ENCODE measurements at regions not wholly inside any gene's neighbourhood (a gene's known extent, or its start where the extent isn't known, plus 50 kb on each side); places are given as distances from the start of the nearest gene placed in this dataset.
"Not testable (repeated sequence)": the region's sequence is repeated elsewhere in the genome, so short reads cannot be mapped to it uniquely, and the experiment has no call there.

- TF ChIP-seq CTCF (optimal IDR thresholded peaks at IDR 0.05 in 1 of 3, IDR thresholded peaks at IDR 0.05 in 1 of 3, conservative IDR thresholded peaks at IDR 0.05 in 1 of 3; ENCODE audit: extremely low read depth in 1 of 3, insufficient read depth in 2 of 3, low read length in 3 of 3) = no peak
- no peak for TF ChIP-seq EZH2 (IDR thresholded peaks at IDR 0.05; ENCODE audit: low read length)
- peaks cover 2% of the 10 kb centered on the region for H3K27me3 ChIP-seq (ENCODE audit: control insufficient read depth, extremely low read depth, insufficient read depth, low read length)
- dilution Hi-C loops (cut with MboI; ENCODE audit: extremely low pct_ligation_motif_present, low sequenced_read_pairs) = no loop called here
- no peak for DNase-seq (ENCODE audit: low read depth, low spot score)
- H3K36me3 ChIP-seq (ENCODE audit: control insufficient read depth in 2 of 2, extremely low read depth in 1 of 2, insufficient read depth in 2 of 2, low read length in 2 of 2) = no peaks in the 10 kb centered on the region
- H3K27ac ChIP-seq (ENCODE audit: control insufficient read depth, insufficient read depth, low read length) = no peak overlapping the region
- H4K20me1 ChIP-seq (ENCODE audit: control insufficient read depth, extremely low read depth, insufficient read depth, low read length) = no peaks in the 10 kb centered on the region
- no peaks in the 10 kb centered on the region for H3K9me1 ChIP-seq (ENCODE audit: control insufficient read depth, extremely low read depth, insufficient read depth, low read length)
- no peak for FAIRE-seq
- H3K4me1 ChIP-seq (ENCODE audit: control insufficient read depth, extremely low read depth, insufficient read depth, low read length) = no peaks in the 10 kb centered on the region
- H3K9ac ChIP-seq (ENCODE audit: control insufficient read depth, extremely low read depth, insufficient read depth, low read length) = no peak overlapping the region
- H3K4me2 ChIP-seq (ENCODE audit: control insufficient read depth, extremely low read depth, insufficient read depth, low read depth, low read length) = no peak overlapping the region
- H3K9me3 ChIP-seq (ENCODE audit: control insufficient read depth, low read depth, low read length) = no peaks in the 10 kb centered on the region
- no peaks in the 10 kb centered on the region for H3K79me2 ChIP-seq (ENCODE audit: control insufficient read depth, insufficient read depth, low read length)
- no peak overlapping the region for H3K4me3 ChIP-seq (ENCODE audit: control insufficient read depth in 2 of 3, extremely low read depth in 1 of 3, insufficient read depth in 2 of 3, low read depth in 1 of 3, low read length in 3 of 3)
- H2AFZ ChIP-seq (ENCODE audit: control insufficient read depth, low read length) = no peak overlapping the region
Measured at GRCh38 chr14:96717116-96717515, 80.1 kb upstream of the VRK1 start.

GRCh38 chr14:96718407-96718806 is 78.8 kb upstream of the VRK1 start:
- no peak for DNase-seq (ENCODE audit: low read depth, low spot score)
- no peaks in the 10 kb centered on the region for H3K4me1 ChIP-seq (ENCODE audit: control insufficient read depth, extremely low read depth, insufficient read depth, low read length)
- H3K4me3 ChIP-seq (ENCODE audit: control insufficient read depth in 2 of 3, extremely low read depth in 1 of 3, insufficient read depth in 2 of 3, low read depth in 1 of 3, low read length in 3 of 3) = no peak overlapping the region
- H3K9me1 ChIP-seq (ENCODE audit: control insufficient read depth, extremely low read depth, insufficient read depth, low read length) = no peaks in the 10 kb centered on the region
- H4K20me1 ChIP-seq (ENCODE audit: control insufficient read depth, extremely low read depth, insufficient read depth, low read length) = no peaks in the 10 kb centered on the region
- no peak overlapping the region for H2AFZ ChIP-seq (ENCODE audit: control insufficient read depth, low read length)
- TF ChIP-seq EZH2 (IDR thresholded peaks at IDR 0.05; ENCODE audit: low read length) = no peak
- TF ChIP-seq CTCF (optimal IDR thresholded peaks at IDR 0.05 in 1 of 3, IDR thresholded peaks at IDR 0.05 in 1 of 3, conservative IDR thresholded peaks at IDR 0.05 in 1 of 3; ENCODE audit: extremely low read depth in 1 of 3, insufficient read depth in 2 of 3, low read length in 3 of 3) = no peak
- no peak overlapping the region for H3K9ac ChIP-seq (ENCODE audit: control insufficient read depth, extremely low read depth, insufficient read depth, low read length)
- dilution Hi-C loops (cut with MboI; ENCODE audit: extremely low pct_ligation_motif_present, low sequenced_read_pairs) = no loop called here
- no peaks in the 10 kb centered on the region for H3K36me3 ChIP-seq (ENCODE audit: control insufficient read depth in 2 of 2, extremely low read depth in 1 of 2, insufficient read depth in 2 of 2, low read length in 2 of 2)
- H3K9me3 ChIP-seq (ENCODE audit: control insufficient read depth, low read depth, low read length) = no peaks in the 10 kb centered on the region
- no peaks in the 10 kb centered on the region for H3K79me2 ChIP-seq (ENCODE audit: control insufficient read depth, insufficient read depth, low read length)
- peaks cover 2% of the 10 kb centered on the region for H3K27me3 ChIP-seq (ENCODE audit: control insufficient read depth, extremely low read depth, insufficient read depth, low read length)
- no peak overlapping the region for H3K27ac ChIP-seq (ENCODE audit: control insufficient read depth, insufficient read depth, low read length)
- no peak overlapping the region for H3K4me2 ChIP-seq (ENCODE audit: control insufficient read depth, extremely low read depth, insufficient read depth, low read depth, low read length)
- no peak for FAIRE-seq

- H3K4me2 ChIP-seq (ENCODE audit: control insufficient read depth, extremely low read depth, insufficient read depth, low read depth, low read length); dilution Hi-C loops (cut with MboI; ENCODE audit: extremely low pct_ligation_motif_present, low sequenced_read_pairs); H3K27me3 ChIP-seq (ENCODE audit: control insufficient read depth, extremely low read depth, insufficient read depth, low read length); H3K4me1 ChIP-seq (ENCODE audit: control insufficient read depth, extremely low read depth, insufficient read depth, low read length); H2AFZ ChIP-seq (ENCODE audit: control insufficient read depth, low read length); H3K4me3 ChIP-seq (ENCODE audit: control insufficient read depth in 2 of 3, extremely low read depth in 1 of 3, insufficient read depth in 2 of 3, low read depth in 1 of 3, low read length in 3 of 3); DNase-seq (ENCODE audit: low read depth, low spot score); H3K36me3 ChIP-seq (ENCODE audit: control insufficient read depth in 2 of 2, extremely low read depth in 1 of 2, insufficient read depth in 2 of 2, low read length in 2 of 2); H4K20me1 ChIP-seq (ENCODE audit: control insufficient read depth, extremely low read depth, insufficient read depth, low read length); H3K9me1 ChIP-seq (ENCODE audit: control insufficient read depth, extremely low read depth, insufficient read depth, low read length); H3K79me2 ChIP-seq (ENCODE audit: control insufficient read depth, insufficient read depth, low read length); FAIRE-seq; H3K27ac ChIP-seq (ENCODE audit: control insufficient read depth, insufficient read depth, low read length); H3K9ac ChIP-seq (ENCODE audit: control insufficient read depth, extremely low read depth, insufficient read depth, low read length); H3K9me3 ChIP-seq (ENCODE audit: control insufficient read depth, low read depth, low read length): not testable (repeated sequence)
Measured at GRCh38 chr14:96720702-96721101, 76.5 kb upstream of the VRK1 start.

Measured in keratinocyte (primary cell).